Uterus (tissue), 3 donors: ENCODE measurements at regions not wholly inside any gene's neighbourhood (a gene's known extent, or its start where the extent isn't known, plus 50 kb on each side); places are given as distances from the start of the nearest gene placed in this dataset.
"Not testable (repeated sequence)": the region's sequence is repeated elsewhere in the genome, so short reads cannot be mapped to it uniquely, and the experiment has no call there.

Experiments used
- DNase-seq, 2 donors: peaks; one replicate each; pipeline ENCODE4 v3.0.0-alpha.2; 2019 to 2020
- H3K27ac ChIP-seq, 2 donors: fragments of 200-600 bp; sonication (generic); 1 replicate in 1 of 2; 2 replicates in 1 of 2; pipeline ENCODE4 v1.5.1; 2016 to 2018
- H3K27me3 ChIP-seq, 2 donors: fragments of 200-600 bp; sonication (generic); one replicate each; pipeline ENCODE4 v1.5.1; 2018 to 2019; ENCODE audit warnings: control low read depth in 1 of 2
- H3K36me3 ChIP-seq, 2 donors: fragments of 200-600 bp; sonication (generic); one replicate each; pipeline ENCODE4 v1.5.1; 2019; ENCODE audit warnings: control low read depth in 1 of 2
- H3K4me1 ChIP-seq, 2 donors: fragments of 200-600 bp; sonication (generic); one replicate each; pipeline ENCODE4 v1.5.1; 2018 to 2019; ENCODE audit warnings: control low read depth in 1 of 2
- H3K4me3 ChIP-seq, 2 donors: fragments of 200-600 bp; sonication (generic); 1 replicate in 1 of 2; 2 replicates in 1 of 2; pipeline ENCODE4 v1.5.1; 2018 to 2019; ENCODE audit warnings: mild to moderate bottlenecking in 1 of 2
- H3K9me3 ChIP-seq, 2 donors: fragments of 200-600 bp; sonication (generic); one replicate each; pipeline ENCODE4 v1.5.1; 2019; ENCODE audit warnings: control low read depth in 1 of 2
- CTCF ChIP-seq, 4 experiments: fragments of 200-600 bp in 2 of 4; fragments of 450-650 bp in 2 of 4; sonication (generic) in 2 of 4; IDR thresholded peaks; one replicate each; pipeline ENCODE4 v1.5.1; 2016 to 2019; ENCODE audit warnings: antibody characterized with exemption in 4 of 4, mild to moderate bottlenecking in 2 of 4, moderate library complexity in 1 of 4
- POLR2A ChIP-seq, 2 donors: fragments of 450-650 bp; IDR thresholded peaks; one replicate each; pipeline ENCODE4 v1.6.1; 2016; ENCODE audit warnings: antibody characterized with exemption in 2 of 2, mild to moderate bottlenecking in 1 of 2, moderate library complexity in 1 of 2
- intact Hi-C: fragments of 100-400 bp; cut with DNase I; formaldehyde crosslinking; loops from one replicate; pipeline ENCODE4 v1.15.1; 2023; ENCODE audit warnings: low total_unique reads
- donor health status: DM: yes; HTN: yes; CAD: no.

DNA sequence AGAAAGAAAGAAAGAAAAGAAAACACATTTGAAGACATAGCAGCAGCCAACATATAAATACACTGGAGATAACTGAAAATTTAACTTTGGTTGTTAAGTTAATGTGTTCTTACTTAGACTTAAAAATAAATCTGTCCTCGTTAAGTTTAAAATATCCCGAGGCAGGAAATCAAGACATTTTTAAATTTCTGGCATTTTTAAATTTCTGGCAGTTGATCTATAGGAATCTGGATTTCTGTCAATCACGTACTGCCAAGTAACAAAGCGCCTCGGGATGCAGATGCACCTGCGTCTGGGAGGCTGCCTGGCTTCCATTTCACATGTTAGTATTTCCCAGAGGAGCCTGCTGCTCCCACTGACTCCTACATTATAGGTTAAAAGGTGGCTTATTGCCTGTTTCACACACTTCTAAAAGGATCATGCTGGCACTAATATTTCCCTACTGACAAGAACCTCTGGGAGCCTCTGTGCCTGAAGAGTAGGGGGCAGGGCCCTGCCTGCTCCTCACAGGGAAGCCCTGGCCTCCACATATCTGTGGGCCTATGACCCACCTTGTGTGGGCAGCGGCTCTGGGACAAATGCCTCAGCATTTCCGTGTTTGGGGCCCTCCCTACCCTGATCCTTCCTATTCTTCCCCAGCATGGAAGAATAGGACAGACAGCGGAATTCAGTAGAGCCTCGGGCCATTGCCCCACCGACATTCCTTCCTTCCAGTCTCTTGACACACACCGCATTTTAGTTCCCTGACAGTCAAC lies 62.8 kb upstream of the ATP12A start:
- H3K27ac ChIP-seq: no peak overlapping the region
- intact Hi-C loops: no loop called here
- H3K4me1 ChIP-seq: no peaks in the 10 kb centered on the region
- no peaks in the 10 kb centered on the region for H3K9me3 ChIP-seq
- no peak for DNase-seq
- no peaks in the 10 kb centered on the region for H3K36me3 ChIP-seq
- no peak for TF ChIP-seq POLR2A (IDR thresholded peaks at IDR 0.05)
- no peak for TF ChIP-seq CTCF (IDR thresholded peaks at IDR 0.05)
- no peaks in the 10 kb centered on the region for H3K27me3 ChIP-seq
- H3K4me3 ChIP-seq: no peak overlapping the region

DNA sequence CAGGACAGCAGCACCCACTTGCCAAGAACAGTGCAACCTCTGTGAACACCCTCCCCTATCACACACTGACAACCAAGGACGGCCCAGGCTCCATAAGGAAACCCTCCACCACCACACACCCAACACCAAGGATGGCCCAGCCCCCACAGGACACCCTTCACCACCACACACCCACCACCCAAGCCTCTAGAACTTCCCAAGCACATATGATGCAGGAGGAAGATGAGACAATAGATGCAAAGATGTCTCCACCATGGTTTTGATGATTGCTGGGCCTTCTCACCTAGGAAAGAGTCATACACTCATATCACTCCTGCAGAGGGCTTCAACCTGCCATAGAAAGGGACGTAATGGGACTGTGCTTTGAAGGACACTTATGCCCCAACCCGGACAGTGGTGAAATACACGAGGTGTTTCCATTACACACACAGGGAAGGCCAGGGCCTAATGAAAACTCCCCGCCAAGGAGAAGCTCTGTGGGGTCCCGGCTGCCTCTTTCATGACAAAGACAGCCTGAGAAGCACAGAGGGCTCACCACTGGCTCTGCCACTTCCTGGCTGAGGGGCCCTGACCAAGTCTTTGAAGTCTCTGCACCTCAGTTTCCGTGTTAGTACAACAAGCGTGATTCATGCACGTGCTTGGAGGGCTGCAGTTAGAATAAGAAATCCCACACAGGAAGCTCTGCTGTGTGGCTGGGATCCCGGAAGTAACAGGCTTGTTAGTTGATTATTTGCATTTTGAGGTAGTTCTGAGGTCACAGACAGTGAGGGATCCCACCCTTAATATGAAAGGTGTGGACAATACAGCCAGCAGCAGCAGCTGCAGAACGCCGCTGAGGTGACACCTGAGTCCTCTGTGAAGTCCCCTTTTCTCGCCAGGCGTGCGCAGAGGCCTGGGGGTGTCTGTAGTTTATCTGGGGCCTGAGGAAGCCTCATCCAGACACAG lies 61.9 kb upstream of the ATP12A start:
- intact Hi-C loops: no loop called here
- TF ChIP-seq CTCF (IDR thresholded peaks at IDR 0.05) (no peak), POLR2A (IDR thresholded peaks at IDR 0.05) (no peak)
- H3K4me1 ChIP-seq: no peaks in the 10 kb centered on the region
- H3K36me3 ChIP-seq: no peaks in the 10 kb centered on the region
- H3K9me3 ChIP-seq: no peaks in the 10 kb centered on the region
- no peaks in the 10 kb centered on the region for H3K27me3 ChIP-seq
- no peak overlapping the region for H3K4me3 ChIP-seq
- H3K27ac ChIP-seq: no peak overlapping the region
- DNase-seq: no peak

DNA sequence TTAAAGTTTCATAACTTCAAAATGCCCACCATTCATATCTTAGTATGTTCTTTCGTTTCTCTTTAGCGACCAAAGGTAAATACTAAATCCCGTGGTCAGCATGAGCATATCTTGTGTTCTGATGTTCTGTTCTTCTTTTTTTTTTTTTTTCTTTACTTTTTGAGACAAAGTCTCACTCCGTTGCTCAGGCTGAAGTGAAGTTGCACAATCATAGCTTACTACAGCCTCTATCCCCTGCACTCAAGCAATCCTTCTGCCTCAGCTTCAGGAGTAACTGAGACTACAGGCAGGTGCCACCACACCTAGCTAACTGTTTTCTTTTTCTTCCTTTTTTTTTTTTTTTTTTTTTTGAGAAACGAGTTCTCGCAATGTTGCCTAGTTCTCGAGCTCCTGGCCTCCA lies 60.9 kb upstream of the ATP12A start:
- Histone ChIP-seq H3K4me1 (no peaks in the 10 kb centered on the region), H3K27ac (no peak overlapping the region), H3K4me3 (no peak overlapping the region), H3K36me3 (no peaks in the 10 kb centered on the region), H3K27me3 (no peaks in the 10 kb centered on the region), H3K9me3 (no peaks in the 10 kb centered on the region)
- intact Hi-C loops: no loop called here
- TF ChIP-seq CTCF (IDR thresholded peaks at IDR 0.05): no peak
- no peak for TF ChIP-seq POLR2A (IDR thresholded peaks at IDR 0.05)
- no peak for DNase-seq

GRCh38 chr13:24622481-24623148 lies 57.6 kb upstream of the ATP12A start:
- H3K36me3 ChIP-seq, intact Hi-C loops, H3K27me3 ChIP-seq, H3K4me1 ChIP-seq, H3K9me3 ChIP-seq, H3K4me3 ChIP-seq, DNase-seq, H3K27ac ChIP-seq: not testable (repeated sequence)

GRCh38 chr13:24623149-24623665 lies 57.0 kb upstream of the ATP12A start:
- intact Hi-C loops: no loop called here
- no peaks in the 10 kb centered on the region for H3K9me3 ChIP-seq
- no peaks in the 10 kb centered on the region for H3K36me3 ChIP-seq
- H3K4me1 ChIP-seq: no peaks in the 10 kb centered on the region
- DNase-seq: no peak
- TF ChIP-seq POLR2A (IDR thresholded peaks at IDR 0.05): no peak
- TF ChIP-seq CTCF (IDR thresholded peaks at IDR 0.05): no peak
- H3K4me3 ChIP-seq: no peak overlapping the region
- no peaks in the 10 kb centered on the region for H3K27me3 ChIP-seq
- no peak overlapping the region for H3K27ac ChIP-seq
